Right renal pelvis (tissue), 4 donors: ENCODE measurements at regions not wholly inside any gene's neighbourhood (a gene's known extent, or its start where the extent isn't known, plus 50 kb on each side); places are given as distances from the start of the nearest gene placed in this dataset.
"Not testable (repeated sequence)": the region's sequence is repeated elsewhere in the genome, so short reads cannot be mapped to it uniquely, and the experiment has no call there.

ENCODE experiments used
- DNase-seq, 4 donors: peaks; one replicate each; pipeline ENCODE4 v3.0.0-alpha.2; 2013; ENCODE audit warnings: low read depth in 4 of 4, low spot score in 3 of 4, missing footprints in 1 of 4

GRCh38 chr9:108058135-108058814 is 568.7 kb upstream of the KLF4 start:
- no peak for DNase-seq

GRCh38 chr9:108057421-108058134 is 568.0 kb upstream of the KLF4 start:
- no peak for DNase-seq

GRCh38 chr9:108056805-108057386 is 567.3 kb upstream of the KLF4 start:
- no peak for DNase-seq

GRCh38 chr9:108056084-108056804 is 566.7 kb upstream of the KLF4 start:
- DNase-seq: no peak

- DNase-seq: no peak
Measured at GRCh38 chr9:108054131-108054630, 564.6 kb upstream of the KLF4 start.

GRCh38 chr9:108053555-108054061 is 564.0 kb upstream of the KLF4 start:
- DNase-seq: peak in 3 of 4 donors; percentile 23 to 54 (median 23)

GRCh38 chr9:108052431-108053080 is 563.0 kb upstream of the KLF4 start:
- no peak for DNase-seq

GRCh38 chr9:108050894-108051293 is 561.3 kb upstream of the KLF4 start:
- no peak for DNase-seq

- no peak for DNase-seq
Measured at GRCh38 chr9:108049671-108050494, 560.3 kb upstream of the KLF4 start.

GRCh38 chr9:108049026-108049607 is 559.5 kb upstream of the KLF4 start:
- DNase-seq: no peak

- no peak for DNase-seq
Measured at GRCh38 chr9:108048406-108049025, 558.9 kb upstream of the KLF4 start.

- not testable (repeated sequence) for DNase-seq
Measured at GRCh38 chr9:108047777-108048176, 558.2 kb upstream of the KLF4 start.

- no peak for DNase-seq
Measured at GRCh38 chr9:108047264-108047663, 557.7 kb upstream of the KLF4 start.

GRCh38 chr9:108045851-108046250 is 556.3 kb upstream of the KLF4 start:
- no peak for DNase-seq

- no peak for DNase-seq
Measured at GRCh38 chr9:108043585-108043984, 554.0 kb upstream of the KLF4 start.

GRCh38 chr9:108041551-108041950 is 552.0 kb upstream of the KLF4 start:
- no peak for DNase-seq

GRCh38 chr9:108040783-108041182 is 551.2 kb upstream of the KLF4 start:
- no peak for DNase-seq

- no peak for DNase-seq
Measured at GRCh38 chr9:108039493-108039892, 549.9 kb upstream of the KLF4 start.

- no peak for DNase-seq
Measured at GRCh38 chr9:108039012-108039411, 549.4 kb upstream of the KLF4 start.
